ENCODE measurements at regions not wholly inside any gene's neighbourhood (a gene's known extent, or its start where the extent isn't known, plus 50 kb on each side); places are given as distances from the start of the nearest gene placed in this dataset.
"Not testable (repeated sequence)": the region's sequence is repeated elsewhere in the genome, so short reads cannot be mapped to it uniquely, and the experiment has no call there.

GRCh38 chr13:54750521-54750920 lies 1721.9 kb downstream of the OLFM4 start:
- no peak overlapping the region for H3K4me3 Mint-ChIP-seq
- H3K9me3 Mint-ChIP-seq, result peaks cover 4 to 7% of the 10 kb centered on the region in 2 donors
- H3K27ac Mint-ChIP-seq, result no peak overlapping the region
- H3K36me3 Mint-ChIP-seq (ENCODE audit: insufficient read depth in 2 of 2), result no peaks in the 10 kb centered on the region
- DNase-seq (no peak), ATAC-seq (replicated peaks in 1 of 2) (no peak)
- H3K27me3 Mint-ChIP-seq (ENCODE audit: low read depth), result no peaks in the 10 kb centered on the region
- no peaks in the 10 kb centered on the region for H3K4me1 Mint-ChIP-seq (ENCODE audit: low read depth)

GRCh38 chr13:54758795-54759194 lies 1730.2 kb downstream of the OLFM4 start:
- DNase-seq, result no peak
- ATAC-seq (replicated peaks in 1 of 2), result no peak
- H3K4me3 Mint-ChIP-seq, result no peak overlapping the region
- H3K27me3 Mint-ChIP-seq (ENCODE audit: low read depth), result no peaks in the 10 kb centered on the region
- no peak overlapping the region for H3K27ac Mint-ChIP-seq
- no peaks in the 10 kb centered on the region for H3K36me3 Mint-ChIP-seq (ENCODE audit: insufficient read depth in 2 of 2)
- H3K4me1 Mint-ChIP-seq (ENCODE audit: low read depth), result no peaks in the 10 kb centered on the region
- H3K9me3 Mint-ChIP-seq, result peaks cover 2 to 7% of the 10 kb centered on the region in 2 donors

GRCh38 chr13:54768214-54768613 lies 1739.6 kb downstream of the OLFM4 start:
- Mint-ChIP-seq H3K27me3 (ENCODE audit: low read depth) (no peaks in the 10 kb centered on the region), H3K27ac (no peak overlapping the region), H3K4me3 (no peak overlapping the region), H3K9me3 (peaks cover 5 to 10% of the 10 kb centered on the region in 2 donors), H3K4me1 (ENCODE audit: low read depth) (no peaks in the 10 kb centered on the region), H3K36me3 (ENCODE audit: insufficient read depth in 2 of 2) (no peaks in the 10 kb centered on the region)
- no peak for DNase-seq
- no peak for ATAC-seq (replicated peaks in 1 of 2)

- ATAC-seq (replicated peaks in 1 of 2), result no peak
- H3K27me3 Mint-ChIP-seq (ENCODE audit: low read depth), result no peaks in the 10 kb centered on the region
- H3K27ac Mint-ChIP-seq, result no peak overlapping the region
- DNase-seq, result no peak
- H3K4me1 Mint-ChIP-seq (ENCODE audit: low read depth), result no peaks in the 10 kb centered on the region
- peaks cover 10 to 12% of the 10 kb centered on the region in 2 donors for H3K9me3 Mint-ChIP-seq
- peaks cover 0 to 2% of the 10 kb centered on the region in 2 donors for H3K36me3 Mint-ChIP-seq (ENCODE audit: insufficient read depth in 2 of 2)
- H3K4me3 Mint-ChIP-seq, result no peak overlapping the region
Measured at GRCh38 chr13:54775501-54776191, 1747.0 kb downstream of the OLFM4 start.

GRCh38 chr13:54787754-54788153 lies 1759.1 kb downstream of the OLFM4 start:
- DNase-seq (no peak), ATAC-seq (replicated peaks in 1 of 2) (no peak)
- no peaks in the 10 kb centered on the region for H3K36me3 Mint-ChIP-seq (ENCODE audit: insufficient read depth in 2 of 2)
- H3K9me3 Mint-ChIP-seq, result peaks cover 9 to 11% of the 10 kb centered on the region in 2 donors
- H3K27me3 Mint-ChIP-seq (ENCODE audit: low read depth), result no peaks in the 10 kb centered on the region
- no peak overlapping the region for H3K4me3 Mint-ChIP-seq
- no peak overlapping the region for H3K27ac Mint-ChIP-seq
- no peaks in the 10 kb centered on the region for H3K4me1 Mint-ChIP-seq (ENCODE audit: low read depth)

- H3K4me1 Mint-ChIP-seq (ENCODE audit: low read depth), result no peaks in the 10 kb centered on the region
- no peak for ATAC-seq (replicated peaks in 1 of 2)
- DNase-seq, result no peak
- H3K36me3 Mint-ChIP-seq (ENCODE audit: insufficient read depth in 2 of 2), result no peaks in the 10 kb centered on the region
- no peak overlapping the region for H3K27ac Mint-ChIP-seq
- peaks cover 2 to 12% of the 10 kb centered on the region in 2 donors for H3K9me3 Mint-ChIP-seq
- no peak overlapping the region for H3K4me3 Mint-ChIP-seq
- no peaks in the 10 kb centered on the region for H3K27me3 Mint-ChIP-seq (ENCODE audit: low read depth)
Measured at GRCh38 chr13:54799621-54800226, 1771.1 kb downstream of the OLFM4 start.

GRCh38 chr13:54802226-54802625 lies 1773.6 kb downstream of the OLFM4 start:
- Mint-ChIP-seq H3K4me1 (ENCODE audit: low read depth) (no peaks in the 10 kb centered on the region), H3K4me3 (no peak overlapping the region), H3K27ac (no peak overlapping the region), H3K9me3 (peaks cover 5 to 17% of the 10 kb centered on the region in 2 donors), H3K36me3 (ENCODE audit: insufficient read depth in 2 of 2) (no peaks in the 10 kb centered on the region), H3K27me3 (ENCODE audit: low read depth) (no peaks in the 10 kb centered on the region)
- no peak for ATAC-seq (replicated peaks in 1 of 2)
- DNase-seq, result no peak

- ATAC-seq (replicated peaks in 1 of 2) (no peak), DNase-seq (no peak)
- Mint-ChIP-seq H3K27me3 (ENCODE audit: low read depth) (no peaks in the 10 kb centered on the region), H3K4me1 (ENCODE audit: low read depth) (no peaks in the 10 kb centered on the region), H3K4me3 (no peak overlapping the region), H3K36me3 (ENCODE audit: insufficient read depth in 2 of 2) (no peaks in the 10 kb centered on the region), H3K9me3 (peaks cover 4 to 9% of the 10 kb centered on the region in 2 donors), H3K27ac (no peak overlapping the region)
Measured at GRCh38 chr13:54805743-54806142, 1777.1 kb downstream of the OLFM4 start.

GRCh38 chr13:54821938-54822470 lies 1793.4 kb downstream of the OLFM4 start:
- not testable (repeated sequence) for H3K4me1 Mint-ChIP-seq (ENCODE audit: low read depth); H3K27ac Mint-ChIP-seq

GRCh38 chr13:54829391-54830068 lies 1800.9 kb downstream of the OLFM4 start:
- not testable (repeated sequence) for H3K4me1 Mint-ChIP-seq (ENCODE audit: low read depth); H3K9me3 Mint-ChIP-seq

More at GRCh38 chr13:54821938-54822470, 1793.4 kb downstream of the OLFM4 start:
- ATAC-seq (replicated peaks in 1 of 2); DNase-seq; H3K4me3 Mint-ChIP-seq; H3K36me3 Mint-ChIP-seq (ENCODE audit: insufficient read depth in 2 of 2); H3K27me3 Mint-ChIP-seq (ENCODE audit: low read depth): not testable (repeated sequence)
- H3K9me3 Mint-ChIP-seq, result peaks cover 13 to 18% of the 10 kb centered on the region in 2 donors

GRCh38 chr13:54836273-54836672 lies 1807.7 kb downstream of the OLFM4 start:
- Mint-ChIP-seq H3K9me3 (peaks cover 2 to 4% of the 10 kb centered on the region in 2 donors), H3K27ac (no peak overlapping the region), H3K36me3 (ENCODE audit: insufficient read depth in 2 of 2) (no peaks in the 10 kb centered on the region), H3K27me3 (ENCODE audit: low read depth) (no peaks in the 10 kb centered on the region), H3K4me1 (ENCODE audit: low read depth) (no peaks in the 10 kb centered on the region), H3K4me3 (no peak overlapping the region)
- DNase-seq (no peak), ATAC-seq (replicated peaks in 1 of 2) (no peak)

More at GRCh38 chr13:54829391-54830068, 1800.9 kb downstream of the OLFM4 start:
- not testable (repeated sequence) for DNase-seq; H3K4me3 Mint-ChIP-seq; H3K36me3 Mint-ChIP-seq (ENCODE audit: insufficient read depth in 2 of 2); H3K27ac Mint-ChIP-seq; H3K27me3 Mint-ChIP-seq (ENCODE audit: low read depth); ATAC-seq (replicated peaks in 1 of 2)

- Mint-ChIP-seq H3K27ac (no peak overlapping the region), H3K9me3 (peaks cover 4 to 6% of the 10 kb centered on the region in 2 donors), H3K36me3 (ENCODE audit: insufficient read depth in 2 of 2) (no peaks in the 10 kb centered on the region), H3K4me1 (ENCODE audit: low read depth) (no peaks in the 10 kb centered on the region), H3K4me3 (no peak overlapping the region), H3K27me3 (ENCODE audit: low read depth) (no peaks in the 10 kb centered on the region)
- DNase-seq (no peak), ATAC-seq (replicated peaks in 1 of 2) (no peak)
Measured at GRCh38 chr13:54841682-54842081, 1813.1 kb downstream of the OLFM4 start.

- DNase-seq (no peak), ATAC-seq (replicated peaks in 1 of 2) (no peak)
- Mint-ChIP-seq H3K36me3 (ENCODE audit: insufficient read depth in 2 of 2) (no peaks in the 10 kb centered on the region), H3K4me1 (ENCODE audit: low read depth) (no peaks in the 10 kb centered on the region), H3K27me3 (ENCODE audit: low read depth) (no peaks in the 10 kb centered on the region), H3K9me3 (peaks cover 5 to 6% of the 10 kb centered on the region in 2 donors), H3K27ac (no peak overlapping the region), H3K4me3 (no peak overlapping the region)
Measured at GRCh38 chr13:54845351-54845965, 1816.8 kb downstream of the OLFM4 start.
